ENCODE measurements at regions not wholly inside any gene's neighbourhood (a gene's known extent, or its start where the extent isn't known, plus 50 kb on each side); places are given as distances from the start of the nearest gene placed in this dataset.

DNA sequence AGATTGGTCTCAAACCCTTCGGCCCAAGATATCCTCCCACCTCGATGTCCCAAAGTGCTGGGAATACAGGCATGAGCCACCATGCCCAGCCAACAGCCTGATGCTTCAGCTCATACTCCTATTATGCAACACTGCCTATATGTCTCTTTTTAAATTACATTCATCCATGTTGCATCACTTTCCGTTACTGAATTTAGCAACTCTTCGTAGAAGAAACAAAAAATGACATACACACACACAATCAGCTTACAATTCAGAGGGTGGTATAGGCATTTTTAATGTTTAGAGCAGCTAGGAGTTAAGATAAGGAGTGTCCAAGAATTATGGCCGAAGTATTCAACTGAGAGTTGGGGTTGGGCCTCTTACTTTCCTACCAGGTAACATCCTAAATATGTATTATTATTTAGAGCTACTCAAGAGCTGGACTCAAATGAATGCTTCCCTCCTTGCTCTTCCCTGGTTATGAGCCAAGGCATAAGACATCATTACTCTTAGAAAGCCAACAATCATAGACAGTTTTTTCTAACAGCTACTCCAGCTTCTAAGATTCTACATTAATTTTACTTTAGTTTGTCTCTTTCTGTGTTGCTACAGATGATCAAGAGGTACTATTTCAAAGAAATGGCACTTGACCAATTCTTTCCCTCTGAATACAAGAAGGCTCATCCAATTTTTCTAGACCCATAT, 62.0 kb upstream of the BMP5 start:
- TF ChIP-seq, protein P1, sequence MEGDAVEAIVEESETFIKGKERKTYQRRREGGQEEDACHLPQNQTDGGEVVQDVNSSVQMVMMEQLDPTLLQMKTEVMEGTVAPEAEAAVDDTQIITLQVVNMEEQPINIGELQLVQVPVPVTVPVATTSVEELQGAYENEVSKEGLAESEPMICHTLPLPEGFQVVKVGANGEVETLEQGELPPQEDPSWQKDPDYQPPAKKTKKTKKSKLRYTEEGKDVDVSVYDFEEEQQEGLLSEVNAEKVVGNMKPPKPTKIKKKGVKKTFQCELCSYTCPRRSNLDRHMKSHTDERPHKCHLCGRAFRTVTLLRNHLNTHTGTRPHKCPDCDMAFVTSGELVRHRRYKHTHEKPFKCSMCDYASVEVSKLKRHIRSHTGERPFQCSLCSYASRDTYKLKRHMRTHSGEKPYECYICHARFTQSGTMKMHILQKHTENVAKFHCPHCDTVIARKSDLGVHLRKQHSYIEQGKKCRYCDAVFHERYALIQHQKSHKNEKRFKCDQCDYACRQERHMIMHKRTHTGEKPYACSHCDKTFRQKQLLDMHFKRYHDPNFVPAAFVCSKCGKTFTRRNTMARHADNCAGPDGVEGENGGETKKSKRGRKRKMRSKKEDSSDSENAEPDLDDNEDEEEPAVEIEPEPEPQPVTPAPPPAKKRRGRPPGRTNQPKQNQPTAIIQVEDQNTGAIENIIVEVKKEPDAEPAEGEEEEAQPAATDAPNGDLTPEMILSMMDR (IDR thresholded peaks at IDR 0.05): no peak
- no peak for TF ChIP-seq ZNF232 (CRISPR knock-in tag; IDR thresholded peaks at IDR 0.05)
- TF ChIP-seq, protein P2, sequence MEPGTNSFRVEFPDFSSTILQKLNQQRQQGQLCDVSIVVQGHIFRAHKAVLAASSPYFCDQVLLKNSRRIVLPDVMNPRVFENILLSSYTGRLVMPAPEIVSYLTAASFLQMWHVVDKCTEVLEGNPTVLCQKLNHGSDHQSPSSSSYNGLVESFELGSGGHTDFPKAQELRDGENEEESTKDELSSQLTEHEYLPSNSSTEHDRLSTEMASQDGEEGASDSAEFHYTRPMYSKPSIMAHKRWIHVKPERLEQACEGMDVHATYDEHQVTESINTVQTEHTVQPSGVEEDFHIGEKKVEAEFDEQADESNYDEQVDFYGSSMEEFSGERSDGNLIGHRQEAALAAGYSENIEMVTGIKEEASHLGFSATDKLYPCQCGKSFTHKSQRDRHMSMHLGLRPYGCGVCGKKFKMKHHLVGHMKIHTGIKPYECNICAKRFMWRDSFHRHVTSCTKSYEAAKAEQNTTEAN (CRISPR knock-in tag; IDR thresholded peaks at IDR 0.05): no peak
- TF ChIP-seq SMAD3 (CRISPR knock-in tag; IDR thresholded peaks at IDR 0.05; ENCODE audit: borderline replicate concordance): no peak
- no peak for TF ChIP-seq IRF2 (CRISPR knock-in tag; IDR thresholded peaks at IDR 0.05; ENCODE audit: borderline replicate concordance, low read depth)
- no peak for TF ChIP-seq ESRRA (CRISPR knock-in tag; IDR thresholded peaks at IDR 0.05; ENCODE audit: borderline replicate concordance)
- TF ChIP-seq, protein P3, sequence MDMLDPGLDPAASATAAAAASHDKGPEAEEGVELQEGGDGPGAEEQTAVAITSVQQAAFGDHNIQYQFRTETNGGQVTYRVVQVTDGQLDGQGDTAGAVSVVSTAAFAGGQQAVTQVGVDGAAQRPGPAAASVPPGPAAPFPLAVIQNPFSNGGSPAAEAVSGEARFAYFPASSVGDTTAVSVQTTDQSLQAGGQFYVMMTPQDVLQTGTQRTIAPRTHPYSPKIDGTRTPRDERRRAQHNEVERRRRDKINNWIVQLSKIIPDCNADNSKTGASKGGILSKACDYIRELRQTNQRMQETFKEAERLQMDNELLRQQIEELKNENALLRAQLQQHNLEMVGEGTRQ (CRISPR knock-in tag; IDR thresholded peaks at IDR 0.05): no peak
- TF ChIP-seq, protein P4, sequence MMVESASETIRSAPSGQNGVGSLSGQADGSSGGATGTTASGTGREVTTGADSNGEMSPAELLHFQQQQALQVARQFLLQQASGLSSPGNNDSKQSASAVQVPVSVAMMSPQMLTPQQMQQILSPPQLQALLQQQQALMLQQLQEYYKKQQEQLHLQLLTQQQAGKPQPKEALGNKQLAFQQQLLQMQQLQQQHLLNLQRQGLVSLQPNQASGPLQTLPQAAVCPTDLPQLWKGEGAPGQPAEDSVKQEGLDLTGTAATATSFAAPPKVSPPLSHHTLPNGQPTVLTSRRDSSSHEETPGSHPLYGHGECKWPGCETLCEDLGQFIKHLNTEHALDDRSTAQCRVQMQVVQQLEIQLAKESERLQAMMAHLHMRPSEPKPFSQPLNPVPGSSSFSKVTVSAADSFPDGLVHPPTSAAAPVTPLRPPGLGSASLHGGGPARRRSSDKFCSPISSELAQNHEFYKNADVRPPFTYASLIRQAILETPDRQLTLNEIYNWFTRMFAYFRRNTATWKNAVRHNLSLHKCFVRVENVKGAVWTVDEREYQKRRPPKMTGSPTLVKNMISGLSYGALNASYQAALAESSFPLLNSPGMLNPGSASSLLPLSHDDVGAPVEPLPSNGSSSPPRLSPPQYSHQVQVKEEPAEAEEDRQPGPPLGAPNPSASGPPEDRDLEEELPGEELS (CRISPR knock-in tag; IDR thresholded peaks at IDR 0.05): no peak
- TF ChIP-seq, protein P5, sequence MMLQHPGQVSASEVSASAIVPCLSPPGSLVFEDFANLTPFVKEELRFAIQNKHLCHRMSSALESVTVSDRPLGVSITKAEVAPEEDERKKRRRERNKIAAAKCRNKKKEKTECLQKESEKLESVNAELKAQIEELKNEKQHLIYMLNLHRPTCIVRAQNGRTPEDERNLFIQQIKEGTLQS (CRISPR knock-in tag; conservative IDR thresholded peaks at IDR 0.05): no peak
- no peak for TF ChIP-seq SP1 (CRISPR knock-in tag; conservative IDR thresholded peaks at IDR 0.05)
- TF ChIP-seq EMX1 (CRISPR knock-in tag; IDR thresholded peaks at IDR 0.05): no peak

Measured in WTC11 (cell line).